Astrocyte (in vitro differentiated cells and primary cell): ENCODE measurements at regions not wholly inside any gene's neighbourhood (a gene's known extent, or its start where the extent isn't known, plus 50 kb on each side); places are given as distances from the start of the nearest gene placed in this dataset.

Source experiments
- CTCF ChIP-seq: IDR thresholded peaks from 2 replicates; pipeline ENCODE4 v1.5.1; 2011; ENCODE audit warnings: low read depth, mild to moderate bottlenecking, inconsistent platforms, low read length, moderate library complexity; ENCODE audit not compliant: insufficient read depth
- EZH2 ChIP-seq: IDR thresholded peaks from 2 replicates; pipeline ENCODE4 v1.6.1; 2012; ENCODE audit warnings: mild to moderate bottlenecking, low read length, inconsistent platforms; ENCODE audit not compliant: insufficient read depth

- TF ChIP-seq CTCF (no peak), EZH2 (no peak)
These were observed 129.9 kb downstream of the CCNG2 start for GRCh38 chr4:77286906-77287305.
